B cell (primary cell): ENCODE measurements at regions not wholly inside any gene's neighbourhood (a gene's known extent, or its start where the extent isn't known, plus 50 kb on each side); places are given as distances from the start of the nearest gene placed in this dataset.

Source experiments
- ATAC-seq: fragments of 200-7000 bp; cut with Tn5 transposase; one replicate; pipeline ENCODE4 v1.10.0; 2021; ENCODE audit warnings: low read depth, mild to moderate bottlenecking, moderate number of reproducible peaks, moderate library complexity
- CTCF ChIA-PET: fragments of 350-600 bp; sonication (Branson Sonifier 250); formaldehyde crosslinking; loops from one replicate; lab custom pipeline; 2021; ENCODE audit warnings: antibody characterized with exemption, inconsistent platforms; lab: Charles Lee
- POLR2A ChIA-PET: fragments of 350-600 bp; sonication (Branson Sonifier 250); formaldehyde crosslinking; loops from one replicate; lab custom pipeline; 2021; ENCODE audit warnings: antibody characterized with exemption; lab: Charles Lee
- DNase-seq: peaks from one replicate; pipeline ENCODE4 v3.0.0; 2013
- H2AFZ ChIP-seq: 2 replicates; pipeline ENCODE4 v1.6.1; 2012; ENCODE audit warnings: mild to moderate bottlenecking, low read depth, low read length; ENCODE audit not compliant: insufficient read depth, poor library complexity, severe bottlenecking
- H3K27ac ChIP-seq, 2 donors: 1 replicate in 1 of 2; 2 replicates in 1 of 2; pipeline ENCODE4 v1.5.1; 2012 to 2013; ENCODE audit warnings: low read length in 2 of 2, mild to moderate bottlenecking in 2 of 2, moderate library complexity in 1 of 2
- H3K27me3 ChIP-seq, 4 experiments: fragments of 200-600 bp in 1 of 4; sonication (generic) in 1 of 4; replicated peaks in 1 of 4; 1 replicate in 2 of 4; 2 replicates in 2 of 4; pipeline versions ENCODE4 v1.6.1 to v1.7.0; 2013 to 2016; ENCODE audit warnings: low read length in 3 of 4, mild to moderate bottlenecking in 2 of 4, mixed read lengths in 1 of 4, moderate library complexity in 1 of 4; ENCODE audit not compliant: insufficient read depth in 4 of 4, control insufficient read depth in 3 of 4; ENCODE audit errors: control extremely low read depth in 1 of 4
- H3K36me3 ChIP-seq, 2 experiments: replicated peaks in 1 of 2; 1 replicate in 1 of 2; 2 replicates in 1 of 2; pipeline versions ENCODE4 v1.6.1 to v1.7.1; 2013; ENCODE audit warnings: low read length in 1 of 2; ENCODE audit not compliant: insufficient read depth in 2 of 2, control insufficient read depth in 1 of 2; ENCODE audit errors: control extremely low read depth in 1 of 2, extremely low read depth in 1 of 2
- H3K4me1 ChIP-seq, 2 donors: fragments of 200-600 bp in 1 of 2; sonication (generic) in 1 of 2; 1 replicate in 1 of 2; 2 replicates in 1 of 2; pipeline versions ENCODE4 v1.5.1 to v1.6.1; 2013 to 2017; ENCODE audit warnings: low read length in 2 of 2; ENCODE audit not compliant: control insufficient read depth in 2 of 2, insufficient read depth in 2 of 2
- H3K4me2 ChIP-seq: replicated peaks from 2 replicates; pipeline ENCODE3; 2012; ENCODE audit warnings: mild to moderate bottlenecking, low read depth, low read length; ENCODE audit not compliant: poor library complexity, severe bottlenecking
- H3K4me3 ChIP-seq, 5 experiments: fragments of 200-600 bp in 1 of 5; sonication (generic) in 1 of 5; 1 replicate in 3 of 5; 2 replicates in 2 of 5; pipeline versions ENCODE4 v1.5.1 to v1.7.0; 2011 to 2016; ENCODE audit warnings: low read length in 4 of 5, mild to moderate bottlenecking in 4 of 5, low read depth in 2 of 5, control low read depth in 1 of 5, moderate library complexity in 1 of 5; ENCODE audit not compliant: insufficient read depth in 1 of 5; ENCODE audit errors: control extremely low read depth in 1 of 5, extremely low read depth in 1 of 5
- H3K79me2 ChIP-seq: fragments of 200-600 bp; sonication (generic); one replicate; pipeline ENCODE4 v1.6.0; 2016; ENCODE audit warnings: low read length; ENCODE audit not compliant: control insufficient read depth, insufficient read depth
- H3K9ac ChIP-seq: fragments of 200-600 bp; sonication (generic); 2 replicates; pipeline ENCODE4 v1.6.1; 2017; ENCODE audit warnings: mild to moderate bottlenecking, low read length, moderate library complexity
- H3K9me3 ChIP-seq, 3 donors: one replicate each; pipeline versions ENCODE4 v1.6.1 to v1.7.1; 2013; ENCODE audit warnings: low read length in 2 of 3; ENCODE audit not compliant: control insufficient read depth in 2 of 3, insufficient read depth in 1 of 3; ENCODE audit errors: control extremely low read depth in 1 of 3
- H4K20me1 ChIP-seq: 2 replicates; pipeline ENCODE4 v1.6.0; 2012; ENCODE audit warnings: mild to moderate bottlenecking, low read length; ENCODE audit not compliant: insufficient read depth, control insufficient read depth, poor library complexity, severe bottlenecking
- H3K27ac Mint-ChIP-seq: one replicate; pipeline ENCODE4 v1.8.0; 2021; ENCODE audit warnings: mixed read lengths
- H3K27me3 Mint-ChIP-seq: one replicate; pipeline ENCODE4 v1.8.0; 2021; ENCODE audit warnings: mixed read lengths
- H3K4me1 Mint-ChIP-seq: one replicate; pipeline ENCODE4 v1.8.0; 2021; ENCODE audit warnings: mixed read lengths
- H3K4me3 Mint-ChIP-seq: one replicate; pipeline ENCODE4 v1.8.0; 2021; ENCODE audit warnings: mixed read lengths
- H3K9me3 Mint-ChIP-seq: one replicate; pipeline ENCODE4 v1.8.0; 2022; ENCODE audit warnings: mixed read lengths; ENCODE audit not compliant: insufficient read depth
- EZH2 ChIP-seq: IDR thresholded peaks from 2 replicates; pipeline ENCODE4 v1.6.1; 2012; ENCODE audit warnings: borderline replicate concordance, low read depth, mild to moderate bottlenecking, moderate library complexity, low read length; ENCODE audit not compliant: insufficient read depth, poor library complexity, severe bottlenecking
- WGBS: methylation state at CpG from one replicate; pipeline ENCODE4 v1.1.5; 2013; ENCODE audit warnings: missing lambda C conversion rate; ENCODE audit not compliant: insufficient coverage; 5-methylcytosine and 5-hydroxymethylcytosine counted together
- intact Hi-C: fragments of 100-400 bp; cut with micrococcal nuclease; formaldehyde crosslinking; loops from one replicate; pipeline ENCODE4 v1.10.0; 2022
- TF ChIP-seq, protein P1 (sequence below): fragments of 200-600 bp; IDR thresholded peaks from one replicate; pipeline ENCODE4 v1.8.0; 2022; ENCODE audit warnings: antibody characterized with exemption, mild to moderate bottlenecking

GRCh38 chr4:122219356-122219755 is 67.2 kb downstream of the BLTP1 start:
- Mint-ChIP-seq H3K27ac (no peak overlapping the region), H3K4me1 (no peaks in the 10 kb centered on the region), H3K27me3 (no peaks in the 10 kb centered on the region), H3K4me3 (no peak overlapping the region), H3K9me3 (peaks cover 3% of the 10 kb centered on the region)
- no peak overlapping the region for H3K27ac ChIP-seq
- POLR2A ChIA-PET: no interaction called here
- H3K9me3 ChIP-seq: no peaks in the 10 kb centered on the region
- peaks cover 8 to 51% of the 10 kb centered on the region in 2 experiments for H3K36me3 ChIP-seq
- DNase-seq (no peak), ATAC-seq (no peak)
- H3K4me3 ChIP-seq: no peak overlapping the region
- no peaks in the 10 kb centered on the region for H3K79me2 ChIP-seq
- intact Hi-C loops: no loop called here
- no peak overlapping the region for H3K9ac ChIP-seq
- TF ChIP-seq, protein P1, sequence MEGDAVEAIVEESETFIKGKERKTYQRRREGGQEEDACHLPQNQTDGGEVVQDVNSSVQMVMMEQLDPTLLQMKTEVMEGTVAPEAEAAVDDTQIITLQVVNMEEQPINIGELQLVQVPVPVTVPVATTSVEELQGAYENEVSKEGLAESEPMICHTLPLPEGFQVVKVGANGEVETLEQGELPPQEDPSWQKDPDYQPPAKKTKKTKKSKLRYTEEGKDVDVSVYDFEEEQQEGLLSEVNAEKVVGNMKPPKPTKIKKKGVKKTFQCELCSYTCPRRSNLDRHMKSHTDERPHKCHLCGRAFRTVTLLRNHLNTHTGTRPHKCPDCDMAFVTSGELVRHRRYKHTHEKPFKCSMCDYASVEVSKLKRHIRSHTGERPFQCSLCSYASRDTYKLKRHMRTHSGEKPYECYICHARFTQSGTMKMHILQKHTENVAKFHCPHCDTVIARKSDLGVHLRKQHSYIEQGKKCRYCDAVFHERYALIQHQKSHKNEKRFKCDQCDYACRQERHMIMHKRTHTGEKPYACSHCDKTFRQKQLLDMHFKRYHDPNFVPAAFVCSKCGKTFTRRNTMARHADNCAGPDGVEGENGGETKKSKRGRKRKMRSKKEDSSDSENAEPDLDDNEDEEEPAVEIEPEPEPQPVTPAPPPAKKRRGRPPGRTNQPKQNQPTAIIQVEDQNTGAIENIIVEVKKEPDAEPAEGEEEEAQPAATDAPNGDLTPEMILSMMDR: no peak
- no peak for TF ChIP-seq EZH2
- no peaks in the 10 kb centered on the region for H3K27me3 ChIP-seq
- no peak overlapping the region for H2AFZ ChIP-seq
- no peak overlapping the region for H3K4me2 ChIP-seq
- WGBS: no CpG with 5 or more reads among the region's 2 CpGs
- CTCF ChIA-PET: no interaction called here
- no peaks in the 10 kb centered on the region for H3K4me1 ChIP-seq
- no peaks in the 10 kb centered on the region for H4K20me1 ChIP-seq

DNA sequence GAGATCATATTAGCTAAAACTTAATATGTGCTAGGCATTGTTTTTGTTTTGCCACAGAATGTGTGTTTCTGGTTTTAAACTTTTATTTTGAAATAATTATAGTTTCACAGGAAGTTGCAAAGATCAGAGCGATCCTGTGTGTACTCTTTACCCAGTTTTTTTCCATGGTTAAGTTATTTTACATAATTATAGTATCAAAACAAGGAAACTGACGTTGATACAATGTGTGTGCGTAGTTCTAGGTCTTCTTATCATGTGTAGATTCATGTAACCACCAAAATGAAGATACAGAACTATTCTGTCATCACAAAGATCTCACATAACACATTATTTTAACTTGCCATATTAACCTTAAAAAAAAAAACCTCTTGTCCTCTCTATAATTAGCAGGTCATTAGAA is 69.2 kb downstream of the BLTP1 start:
- intact Hi-C loops: loop anchor here (5.0 kb wide), 1 partner anchor 269 kb away; the partner anchor contains the start of gene TRPC3
- Histone ChIP-seq H3K27ac (no peak overlapping the region), H3K79me2 (no peaks in the 10 kb centered on the region), H3K9ac (no peak overlapping the region), H3K36me3 (peaks cover 11 to 56% of the 10 kb centered on the region in 2 experiments), H3K4me2 (no peak overlapping the region), H3K4me3 (no peak overlapping the region), H3K27me3 (no peaks in the 10 kb centered on the region), H3K9me3 (no peaks in the 10 kb centered on the region), H2AFZ (no peak overlapping the region), H3K4me1 (no peaks in the 10 kb centered on the region), H4K20me1 (no peaks in the 10 kb centered on the region)
- Mint-ChIP-seq H3K9me3 (no peaks in the 10 kb centered on the region), H3K27ac (no peak overlapping the region), H3K27me3 (no peaks in the 10 kb centered on the region), H3K4me3 (no peak overlapping the region), H3K4me1 (no peaks in the 10 kb centered on the region)
- ChIA-PET POLR2A (no interaction called here), CTCF (no interaction called here)
- ATAC-seq: no peak
- TF ChIP-seq EZH2: no peak
- TF ChIP-seq, protein P1: no peak
- DNase-seq: no peak
- WGBS: no CpG with 5 or more reads among the region's 3 CpGs
